HG03378 (cell line): ENCODE measurements at regions not wholly inside any gene's neighbourhood (a gene's known extent, or its start where the extent isn't known, plus 50 kb on each side); places are given as distances from the start of the nearest gene placed in this dataset.

Experiments used
- ATAC-seq: cut with Tn5 transposase; IDR thresholded peaks from one replicate; pipeline ENCODE4 v1.9.1; 2021; ENCODE audit warnings: mild to moderate bottlenecking, moderate library complexity; ENCODE audit not compliant: unreplicated experiment

- no peak for ATAC-seq
These were observed 50.8 kb upstream of the TSHZ2 start for GRCh38 chr20:52921340-52921739.

DNA sequence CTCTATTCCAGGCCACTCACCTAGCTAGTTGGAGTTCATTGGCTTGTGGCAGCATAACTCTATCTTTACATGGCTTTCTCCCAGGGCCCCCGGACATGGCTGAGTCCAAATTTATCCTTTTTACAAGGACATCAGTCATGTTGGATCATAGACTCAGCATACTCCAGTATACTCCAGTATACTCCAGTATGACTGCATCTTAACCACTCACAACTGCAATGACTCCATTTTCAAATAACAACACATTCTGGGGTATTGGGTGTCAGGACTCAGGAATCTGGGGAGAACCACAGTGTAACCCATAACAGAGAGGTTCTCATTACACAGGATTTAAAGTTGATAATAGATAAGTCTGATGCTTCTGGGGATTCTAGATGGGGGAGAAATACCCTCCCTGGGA is 53.8 kb upstream of the TSHZ2 start:
- ATAC-seq, result no peak

DNA sequence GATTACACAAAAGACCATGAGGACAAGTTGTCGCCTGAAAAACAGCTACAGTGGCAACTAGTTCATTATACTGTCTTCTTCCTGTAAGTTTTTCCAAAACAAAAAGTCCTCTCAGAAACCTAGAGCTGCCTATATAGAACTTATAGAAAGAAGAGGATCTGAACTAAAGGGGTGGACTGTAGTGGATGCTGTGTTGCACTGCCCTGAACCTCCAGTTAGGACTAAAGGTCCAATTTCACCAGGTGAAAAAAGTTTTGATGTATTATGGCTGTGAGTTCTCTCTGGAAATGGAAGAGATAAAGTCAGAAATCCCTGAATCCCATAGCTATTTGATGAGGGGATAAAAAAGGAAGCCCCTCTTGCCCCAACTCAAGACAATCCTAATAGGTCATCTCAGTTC is 56.6 kb upstream of the TSHZ2 start:
- ATAC-seq, result no peak

DNA sequence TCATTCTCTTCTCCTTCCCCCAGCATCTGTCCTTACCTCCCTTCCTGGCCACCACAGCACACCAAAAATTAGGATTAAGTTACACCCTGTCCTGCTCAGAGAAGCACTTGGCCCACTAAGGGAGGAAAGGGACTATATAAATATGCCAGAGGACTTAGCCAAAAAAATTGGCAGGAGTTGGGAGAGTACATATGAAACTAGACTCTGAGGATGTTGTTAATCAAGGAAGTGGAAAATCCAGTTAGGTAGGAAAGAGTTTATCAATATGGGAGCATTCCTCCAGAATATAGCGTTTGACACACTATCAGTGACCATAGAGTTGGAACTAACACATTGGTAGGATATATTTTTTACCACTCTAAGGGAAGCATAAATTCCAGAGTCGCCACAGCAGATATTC is 57.3 kb upstream of the TSHZ2 start:
- ATAC-seq, result no peak

DNA sequence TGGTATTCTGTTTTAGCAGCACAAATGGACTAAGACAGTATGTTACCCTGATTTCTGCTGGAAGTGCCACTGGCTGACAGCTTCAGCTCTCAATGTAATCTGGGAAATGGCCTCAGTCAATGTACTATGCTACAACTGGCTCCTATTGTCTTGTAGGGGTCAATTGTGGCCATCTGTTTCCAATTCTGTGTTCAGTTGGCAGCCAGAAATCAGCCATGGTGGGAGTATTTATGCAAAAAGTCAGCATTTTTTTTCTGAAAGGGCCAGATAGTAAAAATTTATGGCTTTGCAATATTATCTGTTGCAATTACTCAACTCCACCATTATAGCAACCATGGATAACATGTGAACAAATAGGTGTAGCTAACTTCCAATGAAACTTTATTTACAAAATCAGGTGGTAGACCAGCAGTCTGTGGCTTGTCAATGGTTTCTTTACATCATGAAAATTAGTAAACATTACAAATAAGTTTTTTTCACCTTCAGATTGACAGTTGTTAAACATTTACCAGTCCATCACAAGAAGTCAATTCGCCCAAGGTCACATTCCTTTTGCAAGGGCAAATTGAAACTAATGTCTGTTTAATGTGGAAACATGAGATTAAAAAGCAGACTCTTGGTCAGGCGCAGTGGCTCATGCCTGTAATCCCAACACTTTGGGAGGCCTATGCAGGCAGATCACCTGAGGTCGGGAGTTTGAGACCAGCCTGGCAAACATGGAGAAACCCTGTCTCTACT is 58.3 kb upstream of the TSHZ2 start:
- ATAC-seq, result no peak

DNA sequence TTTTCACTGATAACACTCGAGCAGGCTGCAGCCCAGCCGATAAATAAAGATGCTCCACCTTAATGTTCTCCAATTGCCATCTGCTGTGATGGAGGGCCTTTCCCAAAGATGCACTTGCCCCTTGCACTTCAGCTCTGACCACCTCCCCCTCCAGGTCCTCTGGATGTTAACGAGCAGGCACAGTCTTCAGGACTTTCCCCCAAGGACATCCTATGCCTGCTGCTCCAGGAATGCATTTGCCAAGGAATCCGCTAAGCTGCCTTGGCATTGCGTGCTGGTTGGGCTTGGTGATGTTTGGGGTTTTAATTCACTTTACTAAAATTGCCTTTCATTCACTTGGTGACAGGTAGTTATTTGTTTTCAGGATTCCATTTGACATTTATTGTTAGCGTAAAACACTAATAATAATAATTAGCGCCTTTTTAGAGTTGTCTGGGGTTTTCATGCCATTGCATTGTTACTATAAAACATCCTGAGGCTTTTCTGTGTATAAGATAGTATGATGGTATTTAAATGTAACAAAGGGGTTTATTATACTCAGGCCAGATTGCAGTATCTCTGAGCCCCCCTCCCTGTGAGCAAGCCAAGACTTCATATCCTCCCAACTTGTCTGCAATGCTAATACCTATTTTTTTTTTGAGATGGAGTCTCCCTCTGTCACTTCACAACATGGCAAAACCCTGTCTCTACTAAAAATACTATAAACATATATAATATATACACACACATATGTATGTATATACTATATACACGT is 66.7 kb upstream of the TSHZ2 start:
- ATAC-seq, result no peak

GRCh38 chr20:52904837-52905236 is 67.3 kb upstream of the TSHZ2 start:
- no peak for ATAC-seq

DNA sequence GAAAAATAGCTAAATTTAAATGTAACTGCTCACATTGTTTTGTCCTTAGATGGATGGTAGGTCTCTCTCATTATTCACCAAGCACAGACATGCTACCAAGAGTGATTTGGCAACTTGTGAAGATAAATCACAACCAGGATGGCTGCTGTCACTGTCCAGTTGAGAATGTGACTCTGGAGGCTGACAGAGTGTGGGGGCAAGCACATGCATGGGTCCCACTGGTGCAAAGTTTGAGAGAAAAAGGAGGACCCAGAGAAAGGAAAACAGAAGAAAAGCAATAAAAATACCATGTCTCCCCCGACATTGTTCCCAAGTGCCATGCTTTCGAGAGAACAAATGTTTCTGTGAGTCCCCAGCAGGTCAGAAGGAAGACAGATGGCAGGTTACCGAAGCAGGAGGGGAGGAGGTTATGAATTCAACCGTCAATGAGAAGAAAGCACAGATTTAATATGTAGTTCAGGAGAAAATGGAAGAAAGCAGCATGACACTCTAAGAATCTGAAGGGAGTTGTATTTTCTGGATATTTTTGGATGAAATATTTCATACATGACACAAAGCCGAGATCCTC is 73.0 kb upstream of the TSHZ2 start:
- no peak for ATAC-seq

DNA sequence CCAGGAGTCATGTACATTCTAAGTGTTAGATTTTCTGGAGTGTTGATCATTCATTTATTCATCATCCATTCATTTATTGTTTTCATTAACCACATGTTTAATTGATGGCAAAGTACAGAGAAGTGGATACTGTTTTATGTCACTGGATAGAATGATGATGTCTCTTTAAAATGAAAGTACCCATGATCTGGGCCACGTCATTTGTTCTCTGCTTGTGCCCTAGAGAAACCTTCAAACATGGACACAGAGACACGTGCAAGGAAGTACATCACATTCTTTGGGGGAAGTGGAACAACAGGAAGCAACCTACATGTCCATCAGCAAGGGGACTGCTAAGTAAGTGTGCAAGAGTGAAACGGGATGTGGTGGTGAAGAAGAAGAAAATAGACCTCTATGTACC is 75.8 kb upstream of the TSHZ2 start:
- ATAC-seq, result no peak

DNA sequence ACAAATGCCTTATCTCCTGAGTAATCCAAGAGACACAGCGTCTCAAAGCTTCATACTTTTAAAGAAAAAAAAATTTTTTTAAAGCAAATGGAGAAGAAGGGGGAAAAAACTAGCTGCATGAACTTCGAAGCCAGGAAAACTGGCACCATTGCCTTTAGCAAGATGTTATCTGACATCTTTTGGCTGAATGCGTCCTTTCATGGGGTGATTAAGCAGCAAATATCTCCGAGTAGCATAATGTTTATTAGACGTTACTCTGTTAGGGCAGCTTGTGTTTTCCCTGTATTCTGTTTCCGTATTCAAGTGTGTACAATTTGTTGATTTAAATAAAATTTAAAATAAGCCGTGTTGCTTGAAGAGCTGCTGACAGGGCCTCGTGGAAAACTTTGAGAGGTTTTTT is 76.5 kb upstream of the TSHZ2 start:
- no peak for ATAC-seq

GRCh38 chr20:52895235-52895634 is 76.9 kb upstream of the TSHZ2 start:
- no peak for ATAC-seq

DNA sequence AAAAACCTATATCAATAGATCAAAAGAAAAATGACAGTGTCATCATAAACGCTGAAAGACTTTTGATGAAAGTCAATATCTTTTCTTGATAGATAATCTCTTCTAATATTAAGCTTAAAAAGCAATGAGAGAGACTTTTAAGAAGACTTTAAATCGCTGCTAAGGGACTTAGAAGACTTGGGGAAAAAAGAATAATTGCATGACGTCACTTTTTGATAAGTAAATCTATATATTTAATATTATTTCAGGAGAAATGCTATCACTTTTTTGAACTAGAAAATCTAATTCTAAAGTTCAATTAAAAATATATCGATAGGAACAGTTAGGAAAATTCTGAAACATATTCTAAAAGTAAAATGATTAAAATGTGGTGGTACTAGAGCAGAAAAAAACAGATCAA is 78.7 kb upstream of the TSHZ2 start:
- no peak for ATAC-seq

- ATAC-seq, result no peak
These were observed 80.1 kb upstream of the TSHZ2 start for GRCh38 chr20:52892023-52892422.

- ATAC-seq, result no peak
These were observed 82.0 kb upstream of the TSHZ2 start for GRCh38 chr20:52890130-52890529.

DNA sequence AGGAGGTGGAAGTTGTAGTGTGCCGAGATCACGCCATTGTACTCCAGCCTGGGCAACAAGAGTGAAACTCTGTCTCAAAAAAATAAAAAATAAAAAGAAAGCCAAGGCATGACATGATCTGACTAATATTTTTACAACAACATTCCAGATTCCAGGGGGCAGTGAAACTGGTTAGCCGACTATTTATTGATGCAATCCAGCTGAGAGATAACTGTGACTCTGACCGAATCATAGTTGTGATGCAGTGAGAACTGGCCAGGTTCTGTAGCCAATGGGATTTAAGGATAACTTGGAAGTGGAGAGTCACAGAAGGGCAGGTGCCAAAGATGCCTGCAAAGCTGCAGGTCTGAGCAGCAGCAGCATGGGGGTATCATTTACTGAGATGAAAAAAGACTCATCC is 82.9 kb upstream of the TSHZ2 start:
- no peak for ATAC-seq

- no peak for ATAC-seq
These were observed 84.1 kb upstream of the TSHZ2 start for GRCh38 chr20:52888096-52888495.

DNA sequence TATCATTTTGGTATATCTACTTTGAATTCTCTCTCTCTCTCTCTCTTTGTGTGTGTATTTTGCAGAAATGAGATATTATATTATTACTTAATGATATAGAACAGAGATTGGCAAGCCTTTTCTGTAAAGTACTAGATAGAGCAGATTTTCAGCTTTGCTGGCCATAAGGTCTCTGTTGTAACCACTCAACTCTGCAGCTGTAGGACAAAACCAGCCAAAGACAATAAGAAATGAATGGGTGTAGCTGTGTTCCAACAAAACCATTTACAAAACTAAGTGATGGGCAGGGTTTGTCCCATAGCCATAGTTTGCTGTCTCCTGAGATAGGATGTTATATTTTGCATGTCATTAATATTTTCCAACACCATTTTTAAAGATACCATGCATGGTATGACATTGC is 91.2 kb upstream of the TSHZ2 start:
- ATAC-seq, result no peak

DNA sequence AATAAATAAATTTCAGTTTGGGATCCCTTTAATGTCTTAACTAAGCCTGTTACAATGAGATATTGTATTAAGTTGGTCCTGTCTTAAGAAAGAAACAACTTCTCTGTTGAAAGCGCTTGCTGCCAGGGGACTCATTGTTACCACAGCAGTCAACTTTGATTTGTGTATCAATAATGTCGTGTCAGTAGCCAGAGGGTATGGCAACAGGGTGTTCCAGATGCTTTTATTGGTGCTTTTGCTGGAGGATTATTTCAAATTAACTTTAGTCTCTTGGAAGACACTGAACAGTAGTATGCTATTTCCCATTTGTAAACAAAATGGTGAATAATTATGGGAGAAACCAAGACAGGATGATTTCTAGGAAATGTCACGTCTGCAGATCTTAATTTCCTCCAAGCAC is 91.9 kb upstream of the TSHZ2 start:
- no peak for ATAC-seq

- ATAC-seq, result no peak
These were observed 97.9 kb upstream of the TSHZ2 start for GRCh38 chr20:52874241-52874640.

DNA sequence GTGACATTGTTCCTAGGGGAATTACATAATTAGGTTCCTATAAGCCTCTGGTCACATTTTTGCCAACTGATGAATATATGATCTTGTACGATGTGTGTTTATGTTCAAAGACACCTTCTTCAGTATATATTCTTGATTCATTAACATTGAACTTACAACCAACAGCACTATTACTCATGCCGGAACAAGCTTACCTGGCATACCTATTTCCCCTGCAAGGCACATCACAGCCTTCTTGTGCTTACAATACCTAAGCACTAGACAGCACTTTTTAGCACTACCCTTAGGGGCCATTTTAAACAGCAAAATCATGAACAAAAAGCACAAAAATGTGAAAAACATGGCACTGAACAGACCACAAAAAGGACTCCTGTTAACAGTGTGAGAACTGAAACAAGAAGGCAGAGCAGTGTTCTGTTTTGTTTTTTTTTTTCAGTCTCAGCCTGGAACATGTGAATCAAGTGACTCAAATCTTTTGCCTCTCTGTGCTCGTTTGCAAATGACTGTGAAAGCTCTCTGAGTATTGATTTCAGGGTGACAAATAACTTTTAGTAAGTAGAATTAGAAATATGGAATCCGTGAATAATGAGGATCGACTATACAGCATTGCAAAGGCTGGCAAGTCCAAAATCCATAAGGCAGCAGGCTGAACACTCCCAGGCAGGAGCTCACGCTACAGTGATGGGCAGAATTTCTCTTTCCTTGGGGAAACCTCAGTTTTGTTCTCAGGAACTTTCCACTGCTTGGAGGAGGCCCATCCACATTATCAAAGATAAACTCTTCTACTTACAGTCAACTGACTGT is 102.3 kb upstream of the TSHZ2 start:
- ATAC-seq, result no peak

DNA sequence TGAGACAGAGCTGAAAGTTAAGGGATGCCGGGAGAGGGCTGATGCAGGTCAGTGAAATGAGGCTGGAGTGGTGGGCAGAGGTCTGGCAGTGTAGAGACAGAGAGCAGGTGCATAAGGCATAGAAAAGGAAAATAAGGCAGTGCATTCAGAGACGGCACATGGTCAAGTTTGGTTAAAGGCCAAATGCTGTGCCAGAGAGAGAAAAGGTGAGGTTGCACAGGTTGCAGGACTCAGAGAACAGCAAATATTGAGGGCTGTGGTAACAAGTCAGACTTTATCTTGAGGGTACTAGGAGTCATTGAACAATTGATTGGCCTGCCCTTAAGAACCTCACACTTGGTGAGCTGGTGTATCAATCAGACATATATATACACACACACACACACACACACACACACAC is 102.9 kb upstream of the TSHZ2 start:
- no peak for ATAC-seq

GRCh38 chr20:52867305-52867704 is 104.9 kb upstream of the TSHZ2 start:
- no peak for ATAC-seq
